HG03066 (cell line): ENCODE measurements at regions not wholly inside any gene's neighbourhood (a gene's known extent, or its start where the extent isn't known, plus 50 kb on each side); places are given as distances from the start of the nearest gene placed in this dataset.
"Not testable (repeated sequence)": the region's sequence is repeated elsewhere in the genome, so short reads cannot be mapped to it uniquely, and the experiment has no call there.

Experiments used
- ATAC-seq: cut with Tn5 transposase; IDR thresholded peaks from one replicate; pipeline ENCODE4 v1.9.1; 2021; ENCODE audit warnings: low read depth; ENCODE audit not compliant: unreplicated experiment

DNA sequence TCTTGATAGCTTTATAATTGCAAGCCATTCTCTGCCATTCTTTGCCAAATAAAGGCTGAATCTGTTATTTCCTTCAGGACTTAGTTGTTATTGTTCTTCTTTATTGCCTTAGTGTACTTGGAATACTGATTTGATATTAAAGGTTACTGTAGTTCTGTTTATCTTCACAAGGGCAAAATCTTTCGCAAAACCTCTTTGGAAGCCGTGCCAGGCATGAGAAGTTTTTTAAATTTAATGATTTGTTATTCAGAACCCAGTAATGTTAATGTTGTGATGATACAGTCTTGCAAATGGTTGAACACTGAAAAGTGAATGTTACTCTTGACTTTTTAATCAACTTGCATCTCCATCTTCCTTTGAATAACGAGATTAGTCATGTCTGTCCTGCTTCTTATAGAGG lies 1225.2 kb upstream of the GOT2 start:
- ATAC-seq: no peak

GRCh38 chr16:59950431-59950830 lies 1216.3 kb upstream of the GOT2 start:
- no peak for ATAC-seq

GRCh38 chr16:59944041-59944440 lies 1209.9 kb upstream of the GOT2 start:
- not testable (repeated sequence) for ATAC-seq

- no peak for ATAC-seq
These were observed 1207.5 kb upstream of the GOT2 start for GRCh38 chr16:59941594-59941993.

- ATAC-seq: no peak
These were observed 1185.9 kb upstream of the GOT2 start for GRCh38 chr16:59920054-59920453.

DNA sequence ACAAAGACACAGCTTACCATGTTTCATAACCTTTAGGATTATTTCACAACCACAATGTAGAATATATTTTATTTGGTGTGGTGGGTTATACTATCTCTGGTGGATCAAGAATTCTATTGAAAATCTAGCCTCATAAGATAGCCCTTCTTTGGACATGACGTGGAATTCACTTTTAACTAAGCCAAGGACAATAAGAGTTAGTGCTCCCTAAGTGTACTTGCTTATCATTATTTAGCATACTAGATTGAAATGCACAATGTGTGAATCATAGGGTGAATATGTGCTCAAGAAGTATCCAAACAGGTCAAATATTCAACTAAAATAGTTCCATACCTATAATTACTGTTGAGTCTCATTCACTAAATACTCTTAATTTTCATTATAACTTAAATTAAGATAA lies 1179.5 kb upstream of the GOT2 start:
- no peak for ATAC-seq

DNA sequence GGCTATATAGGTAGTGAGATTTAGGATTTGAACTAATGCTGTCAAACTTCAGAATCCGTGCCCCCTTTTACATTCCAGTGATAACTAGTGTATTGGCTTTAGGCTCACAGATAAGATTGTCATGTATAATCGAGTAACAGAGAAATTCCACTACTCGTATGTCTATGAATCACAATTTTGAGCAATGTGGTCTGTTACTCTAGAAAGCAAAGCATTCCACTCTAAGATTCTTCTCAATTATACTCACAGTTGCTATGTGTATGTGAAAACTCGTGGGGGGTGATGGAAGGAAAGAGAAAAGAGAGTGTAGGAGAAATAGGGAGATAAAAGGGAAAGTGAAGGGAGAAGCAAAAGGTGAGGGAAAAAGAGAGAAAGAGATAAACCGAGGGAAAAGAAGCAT lies 1175.1 kb upstream of the GOT2 start:
- no peak for ATAC-seq

DNA sequence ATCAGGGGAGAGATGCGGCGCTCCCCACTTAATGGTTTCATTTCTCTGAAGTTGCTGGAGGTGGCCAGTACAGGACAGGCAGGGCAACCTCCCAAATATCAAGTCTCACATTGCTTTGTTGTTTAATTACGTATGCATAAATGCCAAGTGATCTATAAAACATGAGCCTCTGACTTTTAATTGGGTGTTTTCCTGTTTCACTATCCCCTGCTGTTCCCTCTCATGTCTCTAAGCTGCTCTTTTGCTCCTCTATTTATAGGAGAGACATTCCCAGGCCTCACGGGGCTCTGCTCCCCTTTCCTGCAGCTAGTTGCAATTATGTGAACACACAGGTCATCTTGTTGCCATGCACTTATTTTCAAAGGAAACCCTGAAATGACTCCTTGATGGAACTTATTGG lies 1173.5 kb upstream of the GOT2 start:
- ATAC-seq: no peak

- ATAC-seq: no peak
These were observed 1171.5 kb upstream of the GOT2 start for GRCh38 chr16:59905606-59906005.

DNA sequence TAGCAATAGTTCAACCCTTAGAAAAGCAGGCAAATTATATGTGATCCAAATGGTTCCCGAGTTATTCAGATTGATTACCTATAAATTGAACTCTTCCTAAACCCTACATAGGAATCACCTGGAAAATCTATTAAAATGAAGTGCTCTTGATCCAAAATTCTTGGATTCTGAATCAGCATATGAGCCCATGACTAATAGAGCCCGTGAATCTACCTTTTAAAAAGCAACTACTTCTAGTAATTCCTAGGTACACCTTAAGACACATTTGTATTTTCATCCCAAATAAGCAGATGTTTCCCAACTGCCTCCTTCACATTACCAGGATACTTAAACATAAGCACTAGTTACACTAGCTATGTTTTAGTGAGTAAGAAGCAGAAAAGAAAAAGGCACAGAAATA lies 1171.0 kb upstream of the GOT2 start:
- no peak for ATAC-seq

- ATAC-seq: no peak
These were observed 1165.8 kb upstream of the GOT2 start for GRCh38 chr16:59899940-59900339.

DNA sequence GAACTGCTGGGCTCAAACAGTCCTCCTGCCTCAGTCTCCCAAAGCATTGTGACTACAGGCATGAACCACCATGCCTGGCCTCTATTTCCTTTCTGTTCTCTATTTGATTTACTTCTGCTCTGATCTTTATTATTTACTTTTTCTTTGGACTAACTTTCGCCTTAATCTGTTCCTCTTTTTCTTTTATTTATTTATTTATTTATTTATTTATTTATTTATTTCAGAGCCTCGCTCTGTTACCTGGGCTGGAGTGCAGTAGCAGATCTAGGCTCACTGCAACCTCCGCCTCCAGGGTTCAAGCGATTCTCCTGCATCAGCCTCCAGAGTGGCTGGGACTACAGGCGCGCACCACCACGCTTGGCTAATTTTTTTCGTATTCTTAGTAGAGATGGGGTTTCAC lies 1158.3 kb upstream of the GOT2 start:
- ATAC-seq: no peak

DNA sequence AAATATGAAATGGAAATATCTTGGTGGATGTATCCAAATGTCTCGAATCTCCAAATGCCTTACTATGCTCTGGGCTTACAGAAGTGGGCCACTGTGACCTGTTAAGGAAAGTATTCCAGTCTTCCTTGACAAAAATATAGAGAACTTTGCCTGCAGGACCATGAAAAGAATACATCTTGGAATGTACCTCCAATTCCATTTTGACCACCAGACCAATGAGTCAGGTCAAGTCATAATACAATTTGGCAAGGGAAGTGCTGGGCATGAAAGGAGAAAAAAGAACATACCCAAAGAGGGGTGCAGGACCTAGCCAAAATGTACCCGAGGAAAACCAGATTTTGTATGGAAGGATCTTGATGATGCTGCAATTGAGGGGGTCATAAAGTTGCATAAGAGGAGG lies 1153.7 kb upstream of the GOT2 start:
- no peak for ATAC-seq

DNA sequence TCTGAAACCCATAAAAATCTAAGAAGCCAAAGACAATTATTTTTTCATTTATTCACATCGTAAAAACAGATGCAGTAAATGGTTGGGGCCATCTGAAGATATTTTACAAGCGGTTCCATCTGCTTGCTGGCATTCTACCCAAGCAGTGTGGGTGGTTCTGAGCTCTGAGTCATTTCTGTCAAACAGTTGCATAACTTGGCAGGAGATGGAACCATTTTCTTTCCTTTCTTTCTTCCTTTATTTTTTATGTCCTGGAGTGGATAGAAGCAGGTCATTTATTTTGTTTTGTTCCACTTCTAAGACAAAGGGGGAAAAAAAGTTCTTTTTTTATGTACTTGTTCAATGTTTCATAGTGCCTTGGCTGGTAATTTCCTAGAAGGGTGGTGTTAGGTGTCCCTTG lies 1151.9 kb upstream of the GOT2 start:
- ATAC-seq: no peak

- no peak for ATAC-seq
These were observed 1147.3 kb upstream of the GOT2 start for GRCh38 chr16:59881376-59881775.

DNA sequence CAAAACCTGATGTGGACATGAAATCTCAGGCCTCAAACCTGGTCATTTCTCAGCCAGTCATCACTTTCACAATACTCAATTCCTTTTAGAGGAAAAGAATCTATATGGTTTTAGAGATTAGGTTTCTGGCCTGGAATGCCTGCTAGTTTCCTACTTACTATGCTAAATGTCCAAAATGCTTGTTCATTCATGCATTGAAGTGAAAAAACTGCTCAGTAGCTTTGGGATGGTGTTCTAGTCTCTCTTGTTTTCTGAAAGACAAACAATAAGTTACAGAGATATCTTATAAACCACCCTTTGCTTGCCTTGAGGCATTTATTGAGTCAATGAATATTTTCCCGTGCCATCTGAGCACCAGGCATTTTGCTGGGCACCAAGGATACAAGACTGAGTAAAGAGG lies 1146.5 kb upstream of the GOT2 start:
- ATAC-seq: no peak

DNA sequence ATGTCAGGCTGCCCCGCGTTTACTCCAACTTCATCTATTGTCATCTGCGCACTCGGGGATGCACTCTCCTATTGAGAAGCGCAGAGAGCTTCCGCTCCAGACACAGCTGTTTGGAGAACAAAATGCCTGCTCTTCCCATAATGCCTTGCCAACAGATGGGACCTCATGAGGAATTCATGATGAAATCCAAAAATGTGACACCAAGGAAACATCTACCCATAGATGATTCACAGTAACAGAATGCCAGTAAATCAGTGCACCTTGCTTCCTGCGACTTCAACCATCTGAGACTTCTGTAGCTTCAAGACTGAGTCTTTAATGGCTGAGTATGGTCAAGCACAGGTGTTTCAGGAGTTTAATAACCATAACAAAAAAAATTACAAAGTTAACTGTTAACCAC lies 1144.9 kb upstream of the GOT2 start:
- ATAC-seq: no peak

DNA sequence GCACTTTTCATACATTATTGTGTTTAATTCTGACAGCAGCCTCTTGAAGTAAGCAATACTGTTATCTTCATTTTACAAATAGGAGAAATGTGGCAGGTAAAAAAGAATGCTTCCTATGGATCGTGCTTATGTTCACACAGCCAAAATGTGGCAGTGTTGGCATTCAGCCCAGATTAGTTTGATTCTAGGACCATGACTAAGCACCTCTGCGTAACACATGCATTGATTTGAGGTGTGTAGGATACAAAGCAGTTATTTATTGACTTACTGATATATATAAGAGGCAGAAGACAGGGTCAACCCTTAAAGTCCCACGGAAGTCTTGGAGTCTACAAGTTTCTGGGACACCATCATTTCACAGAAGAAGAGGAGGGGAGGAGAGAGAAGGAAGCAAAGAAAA lies 1144.4 kb upstream of the GOT2 start:
- no peak for ATAC-seq

DNA sequence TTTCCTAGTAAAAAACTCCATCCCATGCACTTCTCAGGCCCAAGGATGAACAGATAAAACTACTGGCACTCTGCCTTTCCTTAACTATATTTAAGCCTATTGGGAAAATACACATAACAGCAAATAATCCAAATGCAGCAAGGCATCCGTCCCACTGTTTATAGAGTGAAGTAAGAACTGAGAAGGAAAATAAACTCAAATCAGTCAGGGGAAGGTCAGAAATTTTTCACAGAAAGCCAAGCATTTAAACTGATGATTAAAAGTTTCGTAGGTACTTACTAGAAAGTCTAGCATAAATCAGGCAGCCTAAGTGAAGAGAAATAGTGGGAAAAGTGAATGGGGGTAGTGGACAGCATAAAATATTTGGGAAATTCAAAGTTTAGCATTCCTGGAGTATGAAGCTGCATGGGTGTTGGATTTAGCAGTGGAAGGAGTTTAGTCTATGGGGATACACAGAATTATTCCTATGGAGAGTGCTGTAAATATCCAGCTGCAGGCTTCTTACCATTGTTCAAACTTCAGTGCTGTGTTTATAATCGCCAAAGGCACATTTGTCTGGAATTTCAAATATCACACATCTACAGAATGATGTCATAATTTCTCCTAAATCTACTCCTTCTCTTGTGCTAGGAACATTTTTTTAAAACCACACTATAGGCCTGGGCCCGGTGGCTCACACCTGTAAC lies 1131.0 kb upstream of the GOT2 start:
- ATAC-seq: no peak

DNA sequence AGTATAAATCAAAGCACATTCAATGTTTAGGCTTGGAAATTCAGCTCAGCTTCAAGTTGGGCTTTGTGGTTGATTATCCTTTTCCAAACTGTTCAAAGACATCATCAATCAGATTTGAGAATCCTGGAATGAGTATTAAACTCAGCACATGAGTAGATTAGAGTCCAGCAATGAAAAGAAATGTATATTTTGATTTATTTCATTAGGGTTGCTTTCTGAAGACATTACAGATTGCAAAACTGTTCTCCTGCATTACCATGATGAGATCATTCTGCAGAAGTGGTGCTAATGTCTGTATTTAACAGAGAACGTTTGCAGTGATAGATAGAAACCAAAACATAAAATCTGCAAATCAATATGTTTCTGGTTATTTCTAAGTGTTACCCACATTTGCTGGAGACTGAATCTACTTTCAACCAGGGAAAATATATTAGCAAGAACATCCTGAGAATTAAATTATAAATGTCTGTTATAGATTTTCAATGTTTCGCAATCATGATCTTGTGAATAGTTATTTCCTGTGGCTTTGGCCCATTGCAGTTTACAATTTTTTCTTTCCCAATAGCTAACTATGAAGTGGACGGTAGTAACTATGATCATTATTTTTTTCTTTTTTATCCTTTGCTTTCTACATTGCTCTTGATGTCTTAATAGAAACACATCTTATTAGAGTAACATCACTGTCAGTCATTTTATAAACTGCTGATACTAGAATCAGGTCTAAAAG lies 1125.7 kb upstream of the GOT2 start:
- no peak for ATAC-seq

DNA sequence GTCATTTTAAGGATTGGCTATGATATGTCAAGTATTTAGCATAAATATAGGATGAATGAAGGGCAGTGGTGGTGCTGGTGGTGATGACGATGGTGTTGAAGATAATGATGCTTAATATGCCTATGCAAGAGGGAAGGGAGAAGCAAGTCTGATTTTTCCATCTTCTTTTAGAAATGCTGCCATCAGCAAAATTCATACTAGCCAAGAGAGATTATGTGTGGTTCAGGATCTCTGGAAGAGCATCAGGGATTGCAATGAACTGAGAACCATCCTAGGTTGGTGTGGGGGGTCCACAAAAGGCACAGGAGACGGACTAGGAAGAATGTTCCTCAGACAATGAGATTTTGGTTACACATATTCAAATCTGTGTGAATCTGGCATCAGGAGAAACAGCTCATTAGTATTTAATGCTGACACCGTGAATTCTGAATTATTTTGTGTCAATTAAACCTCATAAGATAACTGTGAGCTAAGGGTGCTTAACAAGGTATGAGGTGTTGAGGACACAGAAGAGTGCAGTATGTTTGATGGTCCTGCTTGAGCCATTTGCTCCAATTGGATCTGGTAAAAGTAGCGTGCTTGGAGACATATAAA lies 1120.8 kb upstream of the GOT2 start:
- ATAC-seq: no peak

DNA sequence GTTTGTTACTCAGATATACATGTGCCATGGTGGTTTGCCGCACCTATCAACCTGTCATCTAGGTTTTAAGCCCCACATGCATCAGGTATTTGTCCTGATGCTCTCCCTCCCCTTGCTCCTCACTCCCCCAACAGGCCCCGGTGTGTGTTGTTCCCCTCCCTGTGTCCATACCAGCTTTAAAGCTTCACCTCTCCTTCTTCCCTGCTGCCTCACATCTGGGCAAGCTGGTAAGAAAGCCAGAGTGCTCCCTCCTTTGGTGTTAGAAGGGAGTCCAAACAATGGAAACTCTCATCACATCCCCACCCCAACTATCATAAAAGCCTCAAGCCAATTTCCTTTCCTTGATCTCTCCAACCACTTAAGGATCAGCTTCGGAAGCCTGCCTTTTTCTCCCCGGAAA lies 1115.6 kb upstream of the GOT2 start:
- ATAC-seq: no peak
